Breast epithelium (tissue), 3 donors: ENCODE measurements at regions not wholly inside any gene's neighbourhood (a gene's known extent, or its start where the extent isn't known, plus 50 kb on each side); places are given as distances from the start of the nearest gene placed in this dataset.

ENCODE experiments used
- POLR2AphosphoS5 ChIP-seq, 3 donors: sonication (generic); formaldehyde crosslinking; IDR thresholded peaks; one replicate each; pipeline ENCODE4 v1.6.1; 2017; ENCODE audit warnings: antibody characterized with exemption in 3 of 3
- TF ChIP-seq, protein P1 (sequence below), 3 donors: fragments of 450-650 bp; IDR thresholded peaks; one replicate each; pipeline ENCODE4 v1.5.1; 2016 to 2017; ENCODE audit warnings: antibody characterized with exemption in 3 of 3, mild to moderate bottlenecking in 3 of 3, moderate library complexity in 3 of 3

DNA sequence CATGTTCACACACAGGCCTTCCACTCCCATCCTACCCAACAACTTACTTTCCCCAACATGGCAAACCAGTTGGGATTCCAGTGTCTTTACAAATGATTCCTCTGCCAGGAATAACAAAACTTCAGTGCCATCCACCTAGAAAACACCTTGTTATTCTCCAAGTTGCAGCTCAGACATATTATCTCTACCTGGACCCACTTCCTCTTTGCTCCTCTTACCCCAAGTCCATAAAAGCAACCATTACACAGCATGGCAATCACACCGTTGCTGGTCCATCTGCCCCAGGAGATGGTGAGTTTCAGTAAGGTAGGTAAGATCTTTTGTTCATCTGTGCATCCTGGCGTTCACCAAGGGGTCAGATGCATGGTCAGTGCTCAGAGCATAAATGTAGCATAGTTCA, 66.0 kb upstream of the CSF1 start:
- no peak for TF ChIP-seq POLR2AphosphoS5 (IDR thresholded peaks at IDR 0.05)
- TF ChIP-seq, protein P1, sequence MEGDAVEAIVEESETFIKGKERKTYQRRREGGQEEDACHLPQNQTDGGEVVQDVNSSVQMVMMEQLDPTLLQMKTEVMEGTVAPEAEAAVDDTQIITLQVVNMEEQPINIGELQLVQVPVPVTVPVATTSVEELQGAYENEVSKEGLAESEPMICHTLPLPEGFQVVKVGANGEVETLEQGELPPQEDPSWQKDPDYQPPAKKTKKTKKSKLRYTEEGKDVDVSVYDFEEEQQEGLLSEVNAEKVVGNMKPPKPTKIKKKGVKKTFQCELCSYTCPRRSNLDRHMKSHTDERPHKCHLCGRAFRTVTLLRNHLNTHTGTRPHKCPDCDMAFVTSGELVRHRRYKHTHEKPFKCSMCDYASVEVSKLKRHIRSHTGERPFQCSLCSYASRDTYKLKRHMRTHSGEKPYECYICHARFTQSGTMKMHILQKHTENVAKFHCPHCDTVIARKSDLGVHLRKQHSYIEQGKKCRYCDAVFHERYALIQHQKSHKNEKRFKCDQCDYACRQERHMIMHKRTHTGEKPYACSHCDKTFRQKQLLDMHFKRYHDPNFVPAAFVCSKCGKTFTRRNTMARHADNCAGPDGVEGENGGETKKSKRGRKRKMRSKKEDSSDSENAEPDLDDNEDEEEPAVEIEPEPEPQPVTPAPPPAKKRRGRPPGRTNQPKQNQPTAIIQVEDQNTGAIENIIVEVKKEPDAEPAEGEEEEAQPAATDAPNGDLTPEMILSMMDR (IDR thresholded peaks at IDR 0.05) = no peak
